ENCODE measurements at regions not wholly inside any gene's neighbourhood (a gene's known extent, or its start where the extent isn't known, plus 50 kb on each side); places are given as distances from the start of the nearest gene placed in this dataset.
A peak's percentile ranks its signal among the peaks of the same experiment; 100 is the strongest.

GRCh38 chr11:23429569-23429968 is 569.3 kb upstream of the CCDC179 start:
- Histone ChIP-seq H3K9me3 (ENCODE audit: control extremely low read depth in 1 of 5, control insufficient read depth in 4 of 5, insufficient read depth in 2 of 5, low read depth in 1 of 5, low read length in 4 of 5) (no peaks in the 10 kb centered on the region), H3K4me3 (ENCODE audit: control insufficient read depth in 1 of 7, extremely low read depth in 1 of 7, insufficient read depth in 4 of 7, low read depth in 2 of 7, low read length in 6 of 7) (no peak overlapping the region), H3K4me1 (ENCODE audit: control extremely low read depth in 1 of 4, control insufficient read depth in 4 of 4, insufficient read depth in 4 of 4, low read length in 3 of 4) (no peaks in the 10 kb centered on the region), H3K27me3 (replicated peaks in 2 of 5; ENCODE audit: control insufficient read depth in 4 of 5, insufficient read depth in 5 of 5, low read length in 4 of 5) (no peaks in the 10 kb centered on the region), H3K36me3 (ENCODE audit: control insufficient read depth in 4 of 4, insufficient read depth in 4 of 4, low read length in 3 of 4) (no peaks in the 10 kb centered on the region), H3K27ac (ENCODE audit: insufficient read depth in 1 of 2, low read depth in 1 of 2, low read length in 2 of 2, poor library complexity in 1 of 2, severe bottlenecking in 2 of 2) (no peak overlapping the region)
- DNase-seq: no peak
- no CpG with 5 or more reads among the region's 3 CpGs for WGBS (ENCODE audit: insufficient coverage)
- CTCF ChIA-PET: no interaction called here
- POLR2A ChIA-PET: no interaction called here

GRCh38 chr11:23453522-23453921 is 593.2 kb upstream of the CCDC179 start:
- Histone ChIP-seq H3K4me3 (ENCODE audit: control insufficient read depth in 1 of 7, extremely low read depth in 1 of 7, insufficient read depth in 4 of 7, low read depth in 2 of 7, low read length in 6 of 7) (no peak overlapping the region), H3K27me3 (replicated peaks in 2 of 5; ENCODE audit: control insufficient read depth in 4 of 5, insufficient read depth in 5 of 5, low read length in 4 of 5) (no peaks in the 10 kb centered on the region), H3K27ac (ENCODE audit: insufficient read depth in 1 of 2, low read depth in 1 of 2, low read length in 2 of 2, poor library complexity in 1 of 2, severe bottlenecking in 2 of 2) (no peak overlapping the region), H3K36me3 (ENCODE audit: control insufficient read depth in 4 of 4, insufficient read depth in 4 of 4, low read length in 3 of 4) (no peaks in the 10 kb centered on the region), H3K9me3 (ENCODE audit: control extremely low read depth in 1 of 5, control insufficient read depth in 4 of 5, insufficient read depth in 2 of 5, low read depth in 1 of 5, low read length in 4 of 5) (peaks cover 0 to 3% (median 0%) of the 10 kb centered on the region in 5 experiments), H3K4me1 (ENCODE audit: control extremely low read depth in 1 of 4, control insufficient read depth in 4 of 4, insufficient read depth in 4 of 4, low read length in 3 of 4) (no peaks in the 10 kb centered on the region)
- DNase-seq: no peak
- WGBS (ENCODE audit: insufficient coverage): no CpG with 5 or more reads among the region's 2 CpGs
- ChIA-PET CTCF (no interaction called here), POLR2A (no interaction called here)

GRCh38 chr11:23455321-23455891 is 595.1 kb upstream of the CCDC179 start:
- H3K4me1 ChIP-seq (ENCODE audit: control extremely low read depth in 1 of 4, control insufficient read depth in 4 of 4, insufficient read depth in 4 of 4, low read length in 3 of 4): no peaks in the 10 kb centered on the region
- peak overlapping the region in 1 of 2 experiments; percentile 32 for H3K27ac ChIP-seq (ENCODE audit: insufficient read depth in 1 of 2, low read depth in 1 of 2, low read length in 2 of 2, poor library complexity in 1 of 2, severe bottlenecking in 2 of 2)
- ChIA-PET CTCF (no interaction called here), POLR2A (no interaction called here)
- WGBS (ENCODE audit: insufficient coverage): no CpG with 5 or more reads among the region's 3 CpGs
- H3K36me3 ChIP-seq (ENCODE audit: control insufficient read depth in 4 of 4, insufficient read depth in 4 of 4, low read length in 3 of 4): no peaks in the 10 kb centered on the region
- H3K4me3 ChIP-seq (ENCODE audit: control insufficient read depth in 1 of 7, extremely low read depth in 1 of 7, insufficient read depth in 4 of 7, low read depth in 2 of 7, low read length in 6 of 7): no peak overlapping the region
- H3K9me3 ChIP-seq (ENCODE audit: control extremely low read depth in 1 of 5, control insufficient read depth in 4 of 5, insufficient read depth in 2 of 5, low read depth in 1 of 5, low read length in 4 of 5): no peaks in the 10 kb centered on the region
- no peak for DNase-seq
- no peaks in the 10 kb centered on the region for H3K27me3 ChIP-seq (replicated peaks in 2 of 5; ENCODE audit: control insufficient read depth in 4 of 5, insufficient read depth in 5 of 5, low read length in 4 of 5)

- H3K9me3 ChIP-seq (ENCODE audit: control extremely low read depth in 1 of 5, control insufficient read depth in 4 of 5, insufficient read depth in 2 of 5, low read depth in 1 of 5, low read length in 4 of 5): no peaks in the 10 kb centered on the region
- WGBS (ENCODE audit: insufficient coverage): no CpG with 5 or more reads among the region's 2 CpGs
These were observed 597.4 kb upstream of the CCDC179 start for GRCh38 chr11:23457641-23458040.

GRCh38 chr11:23471878-23472277 is 611.6 kb upstream of the CCDC179 start:
- ChIA-PET POLR2A (no interaction called here), CTCF (interaction anchor here (1.4 kb wide), 1 partner anchor 68 kb away, joined by 5 read pairs; no protein-coding TSS in a partner anchor)
- no peaks in the 10 kb centered on the region for H3K36me3 ChIP-seq (ENCODE audit: control insufficient read depth in 4 of 4, insufficient read depth in 4 of 4, low read length in 3 of 4)
- H3K27ac ChIP-seq (ENCODE audit: insufficient read depth in 1 of 2, low read depth in 1 of 2, low read length in 2 of 2, poor library complexity in 1 of 2, severe bottlenecking in 2 of 2): no peak overlapping the region
- no peaks in the 10 kb centered on the region for H3K9me3 ChIP-seq (ENCODE audit: control extremely low read depth in 1 of 5, control insufficient read depth in 4 of 5, insufficient read depth in 2 of 5, low read depth in 1 of 5, low read length in 4 of 5)
- H3K27me3 ChIP-seq (replicated peaks in 2 of 5; ENCODE audit: control insufficient read depth in 4 of 5, insufficient read depth in 5 of 5, low read length in 4 of 5): no peaks in the 10 kb centered on the region
- no CpG with 5 or more reads among the region's 2 CpGs for WGBS (ENCODE audit: insufficient coverage)
- no peak overlapping the region for H3K4me3 ChIP-seq (ENCODE audit: control insufficient read depth in 1 of 7, extremely low read depth in 1 of 7, insufficient read depth in 4 of 7, low read depth in 2 of 7, low read length in 6 of 7)
- DNase-seq: no peak
- H3K4me1 ChIP-seq (ENCODE audit: control extremely low read depth in 1 of 4, control insufficient read depth in 4 of 4, insufficient read depth in 4 of 4, low read length in 3 of 4): no peaks in the 10 kb centered on the region

More at GRCh38 chr11:23457641-23458040, 597.4 kb upstream of the CCDC179 start:
- ChIA-PET POLR2A (no interaction called here), CTCF (no interaction called here)
- H3K4me3 ChIP-seq (ENCODE audit: control insufficient read depth in 1 of 7, extremely low read depth in 1 of 7, insufficient read depth in 4 of 7, low read depth in 2 of 7, low read length in 6 of 7): no peak overlapping the region
- no peaks in the 10 kb centered on the region for H3K36me3 ChIP-seq (ENCODE audit: control insufficient read depth in 4 of 4, insufficient read depth in 4 of 4, low read length in 3 of 4)
- no peaks in the 10 kb centered on the region for H3K27me3 ChIP-seq (replicated peaks in 2 of 5; ENCODE audit: control insufficient read depth in 4 of 5, insufficient read depth in 5 of 5, low read length in 4 of 5)
- no peak overlapping the region for H3K27ac ChIP-seq (ENCODE audit: insufficient read depth in 1 of 2, low read depth in 1 of 2, low read length in 2 of 2, poor library complexity in 1 of 2, severe bottlenecking in 2 of 2)
- DNase-seq: no peak
- H3K4me1 ChIP-seq (ENCODE audit: control extremely low read depth in 1 of 4, control insufficient read depth in 4 of 4, insufficient read depth in 4 of 4, low read length in 3 of 4): no peaks in the 10 kb centered on the region

GRCh38 chr11:23473782-23474181 is 613.5 kb upstream of the CCDC179 start:
- H3K4me1 ChIP-seq (ENCODE audit: control extremely low read depth in 1 of 4, control insufficient read depth in 4 of 4, insufficient read depth in 4 of 4, low read length in 3 of 4): no peaks in the 10 kb centered on the region
- no peak overlapping the region for H3K27ac ChIP-seq (ENCODE audit: insufficient read depth in 1 of 2, low read depth in 1 of 2, low read length in 2 of 2, poor library complexity in 1 of 2, severe bottlenecking in 2 of 2)
- DNase-seq: no peak
- ChIA-PET CTCF (no interaction called here), POLR2A (no interaction called here)
- peaks cover 0 to 2% (median 0%) of the 10 kb centered on the region in 5 experiments for H3K27me3 ChIP-seq (replicated peaks in 2 of 5; ENCODE audit: control insufficient read depth in 4 of 5, insufficient read depth in 5 of 5, low read length in 4 of 5)
- H3K9me3 ChIP-seq (ENCODE audit: control extremely low read depth in 1 of 5, control insufficient read depth in 4 of 5, insufficient read depth in 2 of 5, low read depth in 1 of 5, low read length in 4 of 5): no peaks in the 10 kb centered on the region
- H3K4me3 ChIP-seq (ENCODE audit: control insufficient read depth in 1 of 7, extremely low read depth in 1 of 7, insufficient read depth in 4 of 7, low read depth in 2 of 7, low read length in 6 of 7): no peak overlapping the region
- no peaks in the 10 kb centered on the region for H3K36me3 ChIP-seq (ENCODE audit: control insufficient read depth in 4 of 4, insufficient read depth in 4 of 4, low read length in 3 of 4)

- Histone ChIP-seq H3K36me3 (ENCODE audit: control insufficient read depth in 4 of 4, insufficient read depth in 4 of 4, low read length in 3 of 4) (no peaks in the 10 kb centered on the region), H3K4me3 (ENCODE audit: control insufficient read depth in 1 of 7, extremely low read depth in 1 of 7, insufficient read depth in 4 of 7, low read depth in 2 of 7, low read length in 6 of 7) (no peak overlapping the region), H3K9me3 (ENCODE audit: control extremely low read depth in 1 of 5, control insufficient read depth in 4 of 5, insufficient read depth in 2 of 5, low read depth in 1 of 5, low read length in 4 of 5) (no peaks in the 10 kb centered on the region), H3K27me3 (replicated peaks in 2 of 5; ENCODE audit: control insufficient read depth in 4 of 5, insufficient read depth in 5 of 5, low read length in 4 of 5) (peaks cover 0 to 2% (median 0%) of the 10 kb centered on the region in 5 experiments), H3K27ac (ENCODE audit: insufficient read depth in 1 of 2, low read depth in 1 of 2, low read length in 2 of 2, poor library complexity in 1 of 2, severe bottlenecking in 2 of 2) (no peak overlapping the region), H3K4me1 (ENCODE audit: control extremely low read depth in 1 of 4, control insufficient read depth in 4 of 4, insufficient read depth in 4 of 4, low read length in 3 of 4) (no peaks in the 10 kb centered on the region)
- no peak for DNase-seq
- ChIA-PET CTCF (no interaction called here), POLR2A (no interaction called here)
These were observed 620.5 kb upstream of the CCDC179 start for GRCh38 chr11:23480736-23481135.
